ENCODE measurements at regions not wholly inside any gene's neighbourhood (a gene's known extent, or its start where the extent isn't known, plus 50 kb on each side); places are given as distances from the start of the nearest gene placed in this dataset.
"Not testable (repeated sequence)": the region's sequence is repeated elsewhere in the genome, so short reads cannot be mapped to it uniquely, and the experiment has no call there.

- DNase-seq = no peak
Observed at GRCh38 chr15:38992506-38992905, 427.9 kb upstream of the RASGRP1 start.

DNA sequence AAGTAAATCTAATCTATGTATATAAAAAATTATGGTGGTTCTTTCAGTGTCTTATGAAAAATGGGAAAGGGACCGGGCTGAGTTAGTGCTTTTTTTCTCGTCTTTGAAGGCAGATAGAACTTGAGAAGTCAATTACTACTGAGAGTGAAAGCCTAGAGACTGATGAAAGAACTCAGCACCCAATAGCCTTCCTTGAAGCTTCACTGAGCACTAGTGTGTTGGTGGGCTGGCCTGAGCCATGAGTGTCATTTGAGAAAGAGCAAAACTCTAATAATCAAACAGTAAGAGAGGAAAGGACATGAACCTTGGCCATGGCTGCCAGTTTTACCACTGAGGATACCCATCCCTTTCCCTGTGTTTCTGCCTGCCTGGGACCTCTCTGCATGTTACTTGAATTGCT is 428.3 kb upstream of the RASGRP1 start:
- DNase-seq = no peak

DNA sequence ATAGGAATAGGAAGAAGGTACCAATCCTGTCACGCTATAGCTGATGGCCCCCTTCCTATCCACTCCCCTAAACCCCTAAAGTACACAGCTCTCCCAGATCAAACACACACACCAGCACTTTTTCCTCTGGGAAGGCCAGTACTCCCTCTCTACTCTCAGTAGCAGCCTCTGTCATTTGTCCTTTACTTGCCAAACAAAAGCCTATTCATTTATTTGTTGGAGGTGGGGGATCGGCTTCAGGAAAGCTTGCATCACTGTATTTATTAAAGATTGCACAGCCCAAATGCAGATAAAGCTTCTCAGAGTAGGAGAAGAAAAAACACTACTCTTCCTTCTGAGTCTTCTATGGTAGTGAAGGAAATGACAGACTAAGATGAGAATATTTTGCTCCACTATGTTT is 429.7 kb upstream of the RASGRP1 start:
- DNase-seq = no peak

GRCh38 chr15:38996111-38996631 is 431.6 kb upstream of the RASGRP1 start:
- DNase-seq = no peak

DNA sequence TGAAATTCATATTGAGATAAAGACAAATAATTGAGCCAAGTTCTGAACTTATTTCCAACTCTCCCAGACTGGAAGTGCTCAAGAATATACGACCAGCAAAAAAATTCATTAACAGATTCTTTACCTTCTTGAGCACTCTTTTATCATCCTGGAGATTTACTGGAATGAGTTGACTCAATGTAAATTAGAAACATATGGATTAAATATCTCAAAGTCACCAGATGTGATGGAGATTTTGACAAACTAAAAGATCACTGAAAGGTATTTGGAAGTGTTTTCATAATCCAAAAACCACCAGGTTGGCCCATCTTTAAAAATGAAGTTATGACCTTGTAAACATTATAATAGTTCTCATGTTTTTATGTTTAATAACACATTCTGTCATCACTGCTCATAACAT is 433.2 kb upstream of the RASGRP1 start:
- no peak for DNase-seq

DNA sequence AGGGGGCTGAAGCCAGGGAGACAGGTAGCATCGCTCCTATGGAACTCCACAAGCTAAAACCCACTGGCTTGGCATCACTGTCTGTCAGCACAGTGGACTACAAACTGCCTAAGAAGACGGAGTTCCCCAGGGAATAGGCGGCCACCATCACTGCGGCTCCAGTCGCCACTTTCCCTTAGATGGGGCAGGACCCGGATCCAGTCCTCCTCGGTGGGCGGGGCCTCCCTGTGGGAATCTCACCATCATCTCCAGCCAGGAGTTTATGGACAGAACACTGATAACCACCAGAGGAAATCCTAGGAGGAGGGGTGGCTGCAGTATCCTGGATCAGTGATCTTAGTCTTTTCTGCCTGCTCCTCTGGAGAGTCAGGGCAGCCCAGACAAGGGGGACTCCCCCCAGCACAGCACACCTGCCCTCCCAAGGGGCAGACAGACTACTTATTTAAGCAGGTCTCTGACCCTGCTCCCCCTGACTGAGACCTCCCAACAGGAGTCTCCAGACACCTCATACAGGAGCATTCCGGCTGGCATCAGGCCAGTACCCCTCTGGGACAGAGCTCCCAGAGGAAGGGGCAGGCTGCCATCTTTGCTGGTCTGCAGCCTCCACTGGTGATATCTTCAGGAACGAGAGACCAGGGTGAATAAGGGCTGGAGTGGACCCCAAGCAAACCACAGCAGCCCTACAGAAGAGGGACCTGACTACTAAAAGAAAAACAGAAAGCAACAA is 435.6 kb upstream of the RASGRP1 start:
- no peak for DNase-seq

DNA sequence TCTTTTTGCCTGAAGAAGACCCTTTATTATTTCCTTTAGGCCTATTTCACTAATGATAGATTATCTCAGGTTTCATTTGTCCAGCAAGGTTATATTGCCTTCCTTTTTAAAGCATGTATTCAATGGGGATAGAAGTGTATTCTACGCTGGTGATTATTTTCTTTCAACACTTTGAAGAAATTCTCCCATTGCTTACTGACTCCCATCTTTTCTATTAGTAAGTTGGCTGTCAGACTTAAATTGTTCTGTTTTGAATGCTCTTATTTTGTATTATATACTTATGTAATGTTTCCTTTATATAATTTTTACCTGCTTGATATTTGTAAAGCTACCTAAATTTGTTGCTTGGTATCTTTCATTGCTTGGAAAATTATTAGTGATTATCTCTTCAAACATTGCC is 445.1 kb upstream of the RASGRP1 start:
- no peak for DNase-seq

GRCh38 chr15:39011066-39011465 is 446.5 kb upstream of the RASGRP1 start:
- DNase-seq = not testable (repeated sequence)

DNA sequence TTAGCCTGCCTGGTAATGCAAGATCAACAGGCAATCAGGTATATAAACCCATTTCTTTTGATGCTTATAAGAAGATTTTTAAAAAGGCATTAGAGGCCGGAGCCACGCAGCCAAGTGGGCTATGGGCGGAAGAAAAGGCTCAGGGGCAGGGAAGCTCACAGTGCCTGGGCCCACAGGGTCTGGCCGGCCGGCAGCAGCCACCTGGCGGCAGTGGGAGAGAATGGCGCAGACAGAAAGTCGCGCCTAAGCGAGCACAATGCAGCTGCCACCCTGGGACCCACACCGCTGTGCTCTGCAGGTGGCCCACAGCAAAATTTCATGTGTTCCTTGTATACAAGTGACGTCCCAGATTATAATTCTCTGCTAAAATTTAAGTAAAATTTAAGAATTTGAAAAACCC is 448.6 kb upstream of the RASGRP1 start:
- DNase-seq = no peak

DNA sequence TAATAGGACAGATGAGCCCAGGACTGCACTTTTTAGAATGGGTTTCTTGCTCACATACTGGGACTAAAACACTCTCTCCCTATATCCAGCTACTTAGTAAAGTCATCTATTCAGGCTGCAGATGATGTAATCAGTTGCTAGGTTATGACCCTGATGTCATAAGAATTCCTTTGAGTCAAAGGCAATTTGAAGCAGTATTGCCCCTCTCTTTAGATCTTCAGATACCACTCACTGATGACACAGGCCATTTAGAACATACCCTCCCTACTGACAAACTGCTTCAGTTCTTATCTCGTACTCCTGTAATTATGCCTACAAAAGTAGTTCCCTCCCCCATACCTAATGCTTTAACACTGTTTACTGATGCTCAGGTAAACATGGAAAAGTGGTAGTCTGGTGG is 450.1 kb upstream of the RASGRP1 start:
- DNase-seq = no peak

GRCh38 chr15:39016706-39017105 is 452.1 kb upstream of the RASGRP1 start:
- DNase-seq = no peak

DNA sequence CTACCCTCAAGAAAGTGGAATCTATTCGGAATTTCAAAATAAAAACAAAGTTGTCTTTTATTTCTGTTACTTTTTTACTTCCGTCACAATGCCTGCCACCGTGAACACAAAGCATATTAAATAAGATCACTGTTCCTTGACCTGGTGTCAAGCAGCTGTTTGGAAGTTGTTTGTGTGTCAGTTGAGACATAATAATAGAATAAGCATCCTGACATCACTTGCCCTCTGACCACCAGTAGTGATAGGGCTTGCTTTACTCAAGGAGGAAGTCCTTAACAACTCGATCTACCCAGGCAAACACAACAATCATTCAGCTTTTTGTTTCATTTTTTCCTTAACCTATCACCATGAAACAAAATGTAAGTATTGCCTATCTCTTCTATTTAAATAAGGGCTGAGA is 454.4 kb upstream of the RASGRP1 start:
- DNase-seq = no peak

DNA sequence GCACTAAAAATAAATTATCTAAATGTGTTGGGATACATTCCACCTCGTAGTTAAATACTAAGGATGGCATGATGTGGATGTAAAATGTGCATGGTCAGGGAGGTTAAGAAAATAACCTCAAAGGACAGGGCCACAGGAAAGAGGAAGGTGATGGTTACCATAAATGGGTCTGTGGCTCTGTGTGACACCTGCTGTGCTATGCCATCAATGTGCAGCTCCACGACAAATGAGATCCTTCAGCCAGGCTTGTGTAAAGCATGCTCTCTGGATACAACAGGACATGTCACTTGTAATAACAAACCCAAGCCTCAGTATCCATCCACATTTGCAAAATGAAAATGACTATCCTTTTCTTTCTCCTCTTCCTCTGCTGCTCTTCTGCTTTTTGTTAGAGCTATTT is 456.7 kb upstream of the RASGRP1 start:
- DNase-seq = no peak

- no peak for DNase-seq
Observed at GRCh38 chr15:39022532-39023305, 458.1 kb upstream of the RASGRP1 start.

GRCh38 chr15:39025321-39025720 is 460.7 kb upstream of the RASGRP1 start:
- no peak for DNase-seq

DNA sequence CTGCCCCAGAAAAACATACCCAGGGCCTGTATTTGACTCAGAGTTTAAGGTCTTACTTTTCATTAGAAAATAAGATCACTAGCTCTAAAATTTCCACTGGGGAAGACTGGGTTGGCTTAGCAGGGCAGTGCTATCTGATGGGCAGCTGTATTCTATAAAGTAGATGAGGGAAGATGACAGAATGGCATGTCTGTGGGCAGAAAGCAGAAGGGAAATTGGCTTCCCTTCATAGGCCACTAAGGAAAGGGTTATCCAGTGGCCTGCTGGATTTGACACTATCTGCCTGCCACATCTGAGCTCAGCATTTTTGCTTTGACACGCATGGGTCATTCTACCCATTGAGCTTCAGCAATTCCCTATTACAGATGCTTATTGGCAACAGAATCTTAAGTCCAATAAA is 461.3 kb upstream of the RASGRP1 start:
- DNase-seq = no peak

DNA sequence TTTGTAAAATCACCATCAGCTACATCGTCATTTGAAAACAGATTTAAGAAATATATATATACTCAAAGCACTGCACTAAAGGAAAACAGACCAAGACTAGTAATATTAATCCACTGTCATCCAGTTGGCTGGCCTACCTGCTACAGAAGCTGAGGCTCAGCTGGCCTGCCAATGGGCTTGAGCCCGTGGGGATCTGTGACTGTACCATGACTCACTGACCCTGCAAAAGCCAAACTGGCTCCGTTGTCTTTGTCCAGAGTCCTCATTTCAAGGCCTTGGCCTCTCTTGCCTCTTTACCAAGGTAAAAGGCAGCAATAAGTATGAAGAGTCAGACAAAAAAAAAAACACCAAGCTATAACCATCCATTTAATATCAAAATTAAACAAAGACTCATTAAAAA is 463.5 kb upstream of the RASGRP1 start:
- no peak for DNase-seq

GRCh38 chr15:39029741-39030140 is 465.1 kb upstream of the RASGRP1 start:
- no peak for DNase-seq

DNA sequence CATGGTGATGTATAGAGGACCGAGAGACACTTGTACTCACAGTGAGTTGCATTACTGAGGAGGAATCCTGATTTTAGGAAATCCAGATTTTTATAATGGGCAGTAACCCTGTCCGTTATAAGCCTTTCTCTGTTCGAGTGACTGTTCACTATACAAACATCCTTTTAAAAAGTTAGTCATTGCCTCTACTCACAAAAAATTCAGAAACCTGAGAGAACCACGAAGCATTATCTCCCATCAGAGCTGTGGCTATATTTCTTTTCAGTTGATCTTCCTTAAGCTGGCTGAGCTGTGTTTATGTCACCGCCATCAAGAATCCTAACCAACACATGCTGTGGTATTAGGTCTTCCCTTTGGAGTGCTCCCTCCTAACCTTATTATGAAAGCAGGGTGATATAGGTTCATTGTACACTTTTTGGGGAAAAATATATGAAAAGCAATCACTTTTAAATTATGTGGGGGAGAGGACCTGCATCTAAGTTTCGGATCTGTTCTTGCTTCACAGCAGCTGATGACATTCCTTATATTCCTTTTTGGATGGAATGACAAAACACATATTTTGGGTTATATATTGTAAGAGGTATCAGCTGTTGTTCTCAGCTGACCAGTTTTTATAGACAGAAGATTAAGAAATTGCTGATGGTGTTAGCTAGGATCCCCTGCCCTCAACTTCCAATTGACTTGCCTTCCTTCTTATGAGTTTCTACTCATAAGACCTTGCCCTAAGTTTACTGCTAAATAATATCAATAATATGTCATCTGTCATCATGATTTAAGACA is 465.9 kb upstream of the RASGRP1 start:
- DNase-seq = no peak

DNA sequence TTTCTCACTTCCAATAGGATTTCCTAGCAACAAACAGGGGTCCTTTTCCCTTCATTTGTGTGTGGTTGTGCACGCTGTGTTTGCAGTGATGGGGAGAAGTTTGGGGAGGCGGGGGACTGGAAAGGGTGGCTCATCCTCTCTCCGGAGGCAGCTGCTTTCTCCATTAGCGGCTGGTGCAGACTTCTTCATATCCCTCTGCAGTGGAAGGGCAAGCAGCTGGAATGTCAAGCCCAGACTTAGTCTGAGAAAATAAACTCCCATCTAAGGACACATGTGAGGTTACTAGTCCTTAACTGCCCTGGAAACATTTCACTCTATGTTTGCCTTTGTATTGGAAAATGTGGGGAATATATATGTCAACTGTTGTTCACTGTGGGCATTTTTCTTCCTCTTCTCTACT is 467.0 kb upstream of the RASGRP1 start:
- DNase-seq = no peak

DNA sequence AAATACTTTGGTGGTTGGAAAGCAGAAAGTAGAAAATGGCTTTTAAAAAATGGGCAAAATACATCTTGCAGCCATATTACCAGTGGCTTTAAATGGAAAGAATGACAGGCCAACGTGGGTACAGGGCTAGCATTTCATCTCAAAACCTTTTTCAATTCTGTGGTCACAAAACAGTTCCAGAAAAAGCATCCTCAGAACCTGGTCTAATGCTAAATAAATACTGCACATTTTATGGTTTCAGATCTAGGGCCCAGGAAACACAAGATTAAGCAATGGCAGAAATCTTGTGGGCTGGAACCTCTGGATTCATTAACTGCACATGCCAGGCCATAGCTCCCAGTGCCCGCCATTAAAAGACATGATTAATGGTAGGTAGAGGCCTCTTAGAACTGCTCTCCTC is 470.2 kb upstream of the RASGRP1 start:
- DNase-seq = no peak

- not testable (repeated sequence) for DNase-seq
Observed at GRCh38 chr15:39037611-39038010, 473.0 kb upstream of the RASGRP1 start.

DNA sequence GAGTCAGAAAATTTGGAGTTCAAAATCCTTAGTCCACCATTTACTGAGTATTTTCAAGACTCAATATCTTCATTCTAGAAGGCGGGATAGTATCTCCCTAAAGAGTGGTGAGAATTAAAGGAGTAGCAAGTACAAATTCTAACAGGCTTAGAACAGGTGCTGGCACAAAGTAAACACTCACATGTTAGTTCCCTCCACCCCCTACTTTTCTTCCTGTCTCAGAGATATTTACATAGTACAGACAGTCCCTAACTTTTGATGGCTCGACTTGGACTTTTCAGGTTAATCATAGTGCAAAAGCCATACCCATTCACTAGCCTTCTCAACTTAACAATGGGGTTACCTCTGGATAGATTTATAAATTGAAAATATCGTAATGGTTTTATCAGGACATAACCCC is 476.2 kb upstream of the RASGRP1 start:
- no peak for DNase-seq

Measured in 8988T (cell line).